HG03095 (cell line): ENCODE measurements at regions not wholly inside any gene's neighbourhood (a gene's known extent, or its start where the extent isn't known, plus 50 kb on each side); places are given as distances from the start of the nearest gene placed in this dataset.
"Not testable (repeated sequence)": the region's sequence is repeated elsewhere in the genome, so short reads cannot be mapped to it uniquely, and the experiment has no call there.

ENCODE experiments used
- ATAC-seq: cut with Tn5 transposase; IDR thresholded peaks from one replicate; pipeline ENCODE4 v1.9.1; 2021; ENCODE audit warnings: moderate library complexity; ENCODE audit not compliant: unreplicated experiment

DNA sequence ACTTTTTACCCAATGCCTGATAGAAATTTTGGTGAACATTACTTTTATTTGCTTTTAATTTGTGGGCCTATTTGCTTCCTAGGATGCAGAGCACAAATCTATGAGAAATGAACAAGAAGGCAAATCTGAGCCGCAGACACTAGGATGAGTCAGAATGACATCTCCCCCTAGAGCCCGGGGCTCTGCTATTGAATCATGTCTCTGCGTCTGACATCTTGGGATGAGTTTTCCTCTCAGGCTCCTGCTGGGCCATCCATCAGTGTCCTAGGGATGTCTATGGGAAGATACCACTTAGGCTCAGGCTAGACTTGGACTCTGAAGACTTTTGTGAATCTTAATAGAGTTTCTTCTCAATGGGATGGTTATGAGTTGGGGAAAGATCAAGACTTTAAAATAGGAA is 157.3 kb upstream of the MTPN start:
- ATAC-seq = no peak

DNA sequence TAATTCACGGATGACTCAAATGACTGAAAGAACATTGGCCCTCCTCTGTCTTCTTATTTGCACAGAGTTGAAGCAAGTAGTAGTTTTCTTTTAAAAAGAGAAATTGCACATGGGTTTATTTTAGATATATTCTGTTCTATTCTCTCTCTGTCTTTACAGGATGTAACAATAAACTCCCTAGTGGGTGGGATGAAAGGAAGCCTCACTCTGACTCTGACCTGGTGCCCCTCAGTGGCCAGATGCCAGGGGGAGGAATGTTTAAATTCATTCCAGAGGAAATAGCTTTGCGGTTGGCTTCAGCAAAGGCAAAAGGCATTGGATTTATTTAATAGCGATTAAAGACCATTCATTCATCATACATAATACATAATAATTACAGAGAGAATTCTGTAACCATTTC is 156.4 kb upstream of the MTPN start:
- ATAC-seq = no peak

GRCh38 chr7:136131304-136131630 is 154.1 kb upstream of the MTPN start:
- ATAC-seq = no peak

DNA sequence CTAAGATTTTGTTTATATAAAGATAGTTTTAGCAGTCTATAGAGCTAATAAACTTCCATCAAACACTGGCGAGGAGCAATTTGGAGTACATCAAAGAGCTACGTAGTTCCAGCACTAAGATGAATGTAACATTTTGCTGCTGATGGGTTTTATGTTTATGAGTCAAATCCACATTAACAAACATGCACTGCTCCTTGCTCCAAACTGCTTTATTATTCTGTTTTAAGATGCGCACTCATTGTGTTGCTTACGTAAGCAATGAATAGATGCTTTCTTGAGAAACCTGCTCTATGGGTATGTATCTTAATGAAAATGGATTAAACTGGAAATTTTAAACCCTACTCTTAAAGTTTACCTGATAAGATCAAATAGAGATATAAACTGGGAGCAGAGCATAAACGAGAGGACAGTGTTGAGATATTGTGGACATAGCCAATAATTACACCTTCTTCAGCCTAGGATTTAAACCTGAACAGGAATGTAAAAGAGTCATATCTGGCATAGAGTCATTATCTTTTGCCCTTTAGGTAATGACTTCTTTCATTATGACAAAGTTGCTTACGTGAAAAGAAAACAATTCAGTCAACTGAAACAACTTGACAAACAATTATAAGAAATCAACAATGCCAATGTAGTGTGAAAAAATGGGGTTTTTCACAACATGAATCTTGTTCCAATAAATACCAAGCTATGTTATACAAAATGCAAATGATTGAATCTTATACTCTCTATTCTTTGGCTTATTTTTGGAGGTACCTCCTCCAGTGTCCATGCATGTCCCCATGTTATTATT is 153.5 kb upstream of the MTPN start:
- ATAC-seq = no peak

DNA sequence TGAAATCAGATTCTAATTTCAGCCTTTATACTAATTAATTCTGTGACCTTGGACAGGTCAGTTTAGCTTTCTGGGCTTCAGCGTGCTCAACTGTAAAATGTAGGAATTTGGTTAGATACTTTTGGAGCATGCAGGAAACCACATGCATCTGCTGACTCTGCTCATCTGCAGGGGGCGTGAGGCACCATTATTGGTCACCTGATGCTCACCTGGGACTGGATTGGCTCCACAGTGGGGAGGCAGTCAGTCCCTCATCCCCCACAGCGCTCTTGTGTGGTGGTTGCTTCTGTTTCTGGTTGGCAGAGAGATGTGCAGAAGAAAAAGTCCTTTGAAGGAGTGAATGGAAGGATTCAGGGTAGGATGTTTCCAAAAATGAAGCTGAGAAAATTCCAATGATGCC is 150.9 kb upstream of the MTPN start:
- ATAC-seq = no peak

DNA sequence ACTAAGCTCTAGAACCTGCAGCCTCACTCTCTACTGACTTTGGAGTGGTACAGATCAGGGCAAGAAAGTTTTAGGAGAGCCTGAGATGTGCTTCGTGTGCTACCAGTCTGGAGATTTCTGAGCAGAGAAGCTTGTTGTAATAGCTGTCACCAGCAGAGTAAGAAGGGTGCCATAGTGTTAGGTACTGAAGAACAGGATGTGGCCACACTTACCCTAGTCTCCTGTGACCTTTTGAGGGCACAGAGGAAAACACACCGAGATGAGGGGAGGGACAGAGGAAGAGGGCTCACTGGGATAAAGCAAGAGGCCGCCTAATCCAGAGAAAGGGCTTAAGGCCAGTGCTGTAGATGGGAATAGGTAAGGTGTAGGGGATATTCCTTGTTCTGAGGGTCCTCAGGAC is 146.2 kb upstream of the MTPN start:
- no peak for ATAC-seq

GRCh38 chr7:136122026-136122425 is 144.9 kb upstream of the MTPN start:
- ATAC-seq = no peak

- no peak for ATAC-seq
Observed at GRCh38 chr7:136117539-136117938, 140.4 kb upstream of the MTPN start.

DNA sequence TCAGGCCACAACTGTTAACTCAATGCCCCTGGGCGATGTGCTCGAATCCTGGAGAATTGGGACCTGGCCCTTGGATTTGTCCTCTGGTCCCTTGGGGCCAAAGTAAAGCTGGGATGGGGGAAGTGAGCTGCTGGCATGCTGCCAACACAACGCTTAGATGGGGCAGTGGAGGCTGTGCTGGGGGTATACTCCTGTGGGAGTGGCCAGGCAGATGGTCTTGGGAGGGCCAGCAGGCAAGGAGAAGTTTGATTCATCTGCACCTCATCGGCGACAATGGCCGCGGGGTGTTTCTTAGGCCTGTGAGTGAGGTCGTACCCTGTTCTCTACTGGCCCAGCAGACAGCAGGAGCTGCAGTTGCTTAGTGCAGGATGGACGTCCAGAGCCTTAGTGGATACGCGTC is 139.0 kb upstream of the MTPN start:
- ATAC-seq = no peak

- ATAC-seq = peak; percentile 99
Observed at GRCh38 chr7:136114966-136115762, 138.0 kb upstream of the MTPN start.

DNA sequence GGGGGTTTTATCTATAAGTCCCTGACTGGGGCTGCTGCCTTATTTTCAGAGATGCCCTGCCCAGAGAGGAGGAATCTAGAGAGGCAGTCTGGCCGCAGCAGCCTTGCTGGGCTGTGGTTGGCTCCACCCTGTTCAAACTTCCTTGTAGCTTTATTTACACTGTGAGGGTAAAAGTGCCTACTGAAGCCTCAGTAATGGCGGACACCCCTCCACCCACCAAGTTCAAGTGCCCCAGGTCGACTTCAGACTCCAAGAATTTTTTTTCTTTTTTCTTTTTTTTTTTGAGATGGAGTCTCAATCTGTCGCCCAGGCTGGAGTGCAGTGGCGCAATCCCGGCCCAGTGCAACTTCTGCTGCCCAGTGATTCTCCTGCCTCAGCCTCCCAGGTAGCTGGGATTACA is 137.3 kb upstream of the MTPN start:
- not testable (repeated sequence) for ATAC-seq

DNA sequence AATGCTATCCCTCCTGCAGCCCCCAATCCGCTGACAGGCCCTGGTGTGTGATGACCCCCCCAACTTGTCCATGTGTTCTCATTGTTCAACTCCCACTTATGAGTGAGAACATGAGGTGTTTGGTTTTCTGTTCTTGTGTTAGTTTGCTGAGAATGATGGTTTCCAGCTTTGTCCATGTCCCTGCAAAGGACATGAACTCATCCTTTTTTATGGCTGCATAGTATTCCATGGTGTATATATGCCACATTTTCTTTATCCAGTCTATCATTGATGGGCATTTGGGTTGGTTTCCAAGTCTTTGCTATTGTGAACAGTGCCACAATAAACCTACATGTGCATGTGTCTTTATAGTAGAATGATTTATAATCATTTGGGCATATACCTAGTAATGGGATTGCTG is 131.9 kb upstream of the MTPN start:
- ATAC-seq = not testable (repeated sequence)

- no peak for ATAC-seq
Observed at GRCh38 chr7:136105191-136105590, 128.0 kb upstream of the MTPN start.

- ATAC-seq = no peak
Observed at GRCh38 chr7:136104269-136104603, 127.1 kb upstream of the MTPN start.

GRCh38 chr7:136103545-136104268 is 126.5 kb upstream of the MTPN start:
- ATAC-seq = no peak

DNA sequence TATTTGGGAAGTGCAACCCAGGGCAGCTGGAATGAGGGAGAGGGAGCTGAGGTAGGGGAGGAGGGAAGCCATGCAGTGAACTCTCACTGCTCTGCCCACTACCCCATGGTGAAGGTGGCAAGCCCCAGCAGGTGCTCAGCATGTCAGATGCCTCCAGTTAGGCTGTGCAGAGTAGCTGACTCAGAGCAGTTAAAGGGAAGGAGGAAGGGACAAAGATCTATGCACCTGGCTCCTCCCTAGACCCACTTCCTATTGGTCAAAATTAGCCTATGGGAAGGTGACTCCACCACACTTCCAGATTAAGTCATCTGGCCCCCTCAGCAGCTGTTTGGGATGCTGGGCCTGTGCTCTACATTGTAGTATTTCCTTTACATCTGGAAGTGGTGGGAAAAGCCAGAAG is 125.7 kb upstream of the MTPN start:
- no peak for ATAC-seq

GRCh38 chr7:136092714-136093113 is 115.6 kb upstream of the MTPN start:
- ATAC-seq = not testable (repeated sequence)

DNA sequence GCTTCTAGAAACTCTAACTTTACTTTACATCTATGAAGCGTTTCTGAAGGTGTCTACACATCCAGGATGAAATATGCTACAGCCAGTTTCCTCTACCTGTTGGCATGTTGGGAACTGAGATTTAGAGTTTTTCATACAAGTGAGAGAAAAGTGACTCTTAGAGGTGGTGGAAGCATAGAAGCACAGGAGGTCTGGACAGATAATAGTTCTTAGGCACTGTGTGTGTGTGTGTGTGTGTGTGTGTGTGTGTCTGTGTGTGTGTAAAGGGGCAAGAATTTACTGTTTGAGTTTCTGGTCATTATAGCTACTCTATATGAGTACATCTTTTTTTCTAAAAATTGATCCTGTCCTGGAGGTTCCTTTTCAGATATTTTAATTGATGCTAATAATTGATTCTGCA is 110.7 kb upstream of the MTPN start:
- ATAC-seq = no peak

DNA sequence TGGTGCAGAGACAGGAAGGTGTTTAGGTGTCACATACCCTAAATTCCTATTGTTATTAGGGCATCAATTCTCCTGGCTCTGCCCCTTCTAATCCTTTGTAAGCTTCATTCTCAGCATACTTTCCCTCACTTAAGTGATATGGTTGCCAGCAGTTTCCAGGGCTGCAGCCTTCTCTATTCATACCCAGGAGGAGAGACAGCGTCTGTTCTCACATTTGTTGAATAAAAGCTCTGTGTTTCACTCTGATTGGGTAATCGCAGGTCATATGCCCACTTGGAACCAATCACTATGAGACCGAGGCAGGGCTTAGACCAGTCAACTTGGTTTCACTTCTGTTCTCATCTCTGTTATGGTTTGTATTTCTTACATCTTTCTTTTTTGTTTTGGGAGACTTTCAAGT is 109.6 kb upstream of the MTPN start:
- no peak for ATAC-seq

DNA sequence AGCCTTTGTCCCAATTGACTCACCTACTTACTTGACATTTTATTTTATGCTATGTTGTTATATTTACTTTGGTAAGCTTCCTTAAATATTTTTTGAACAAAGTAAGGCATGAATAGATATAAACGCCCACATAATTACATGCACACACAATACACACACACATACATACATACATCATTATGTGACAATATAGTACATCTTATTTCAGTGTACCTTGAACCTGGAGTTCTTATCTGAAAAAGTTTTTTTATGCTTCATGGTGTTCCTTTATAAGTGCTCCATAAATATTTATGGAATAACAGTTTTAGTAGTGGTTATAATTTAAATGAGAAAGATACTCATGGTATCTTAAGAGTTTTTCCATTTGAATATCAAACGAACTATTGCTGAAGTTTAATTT is 102.8 kb upstream of the MTPN start:
- no peak for ATAC-seq

DNA sequence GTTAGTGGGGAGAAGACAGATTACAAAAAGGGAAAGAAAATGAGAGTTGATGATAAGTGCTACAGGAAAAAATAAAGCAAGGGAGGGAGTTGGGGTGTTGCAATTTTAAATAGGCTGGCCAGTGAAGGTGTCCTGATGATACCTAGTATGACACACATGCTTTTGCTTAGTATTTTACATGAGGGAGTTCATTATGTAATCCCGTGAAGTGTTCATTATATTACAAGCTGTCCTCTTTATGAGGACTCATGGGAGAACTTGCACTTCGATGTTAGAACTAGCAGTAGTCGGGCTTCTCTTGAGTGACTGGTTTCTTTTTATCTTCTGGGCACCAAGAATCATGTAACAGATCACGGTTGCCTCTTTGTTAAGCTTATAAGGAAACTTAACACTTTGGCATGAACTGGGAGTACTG is 102.3 kb upstream of the MTPN start:
- ATAC-seq = no peak

GRCh38 chr7:136079066-136079465 is 101.9 kb upstream of the MTPN start:
- no peak for ATAC-seq
